ENCODE measurements at regions not wholly inside any gene's neighbourhood (a gene's known extent, or its start where the extent isn't known, plus 50 kb on each side); places are given as distances from the start of the nearest gene placed in this dataset.

DNA sequence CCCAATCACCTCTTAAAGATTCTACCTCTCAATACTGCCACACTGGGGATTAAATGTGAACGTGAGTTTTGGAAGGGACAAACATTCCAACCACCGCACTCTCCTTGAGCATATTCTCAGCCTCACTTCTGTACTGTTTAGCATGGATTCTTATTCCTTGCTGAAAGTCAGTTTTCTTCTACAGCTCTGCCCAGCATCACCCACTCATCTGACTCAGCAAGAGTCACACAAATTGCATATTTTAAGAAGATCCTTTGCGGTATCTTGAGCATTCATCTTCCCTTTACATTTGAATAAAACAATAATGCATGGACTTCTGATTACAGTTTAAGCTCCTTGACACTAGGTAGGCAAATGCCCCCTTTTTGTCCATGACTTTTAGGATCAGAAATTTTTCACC is 251.6 kb upstream of the MKLN1 start:
- TF ChIP-seq, protein P1, sequence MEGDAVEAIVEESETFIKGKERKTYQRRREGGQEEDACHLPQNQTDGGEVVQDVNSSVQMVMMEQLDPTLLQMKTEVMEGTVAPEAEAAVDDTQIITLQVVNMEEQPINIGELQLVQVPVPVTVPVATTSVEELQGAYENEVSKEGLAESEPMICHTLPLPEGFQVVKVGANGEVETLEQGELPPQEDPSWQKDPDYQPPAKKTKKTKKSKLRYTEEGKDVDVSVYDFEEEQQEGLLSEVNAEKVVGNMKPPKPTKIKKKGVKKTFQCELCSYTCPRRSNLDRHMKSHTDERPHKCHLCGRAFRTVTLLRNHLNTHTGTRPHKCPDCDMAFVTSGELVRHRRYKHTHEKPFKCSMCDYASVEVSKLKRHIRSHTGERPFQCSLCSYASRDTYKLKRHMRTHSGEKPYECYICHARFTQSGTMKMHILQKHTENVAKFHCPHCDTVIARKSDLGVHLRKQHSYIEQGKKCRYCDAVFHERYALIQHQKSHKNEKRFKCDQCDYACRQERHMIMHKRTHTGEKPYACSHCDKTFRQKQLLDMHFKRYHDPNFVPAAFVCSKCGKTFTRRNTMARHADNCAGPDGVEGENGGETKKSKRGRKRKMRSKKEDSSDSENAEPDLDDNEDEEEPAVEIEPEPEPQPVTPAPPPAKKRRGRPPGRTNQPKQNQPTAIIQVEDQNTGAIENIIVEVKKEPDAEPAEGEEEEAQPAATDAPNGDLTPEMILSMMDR (optimal IDR thresholded peaks at IDR 0.05 in 1 of 3, IDR thresholded peaks at IDR 0.05 in 1 of 3, conservative IDR thresholded peaks at IDR 0.05 in 1 of 3; ENCODE audit: extremely low read depth in 1 of 3, insufficient read depth in 2 of 3, low read length in 3 of 3), result no peak
- TF ChIP-seq EZH2 (IDR thresholded peaks at IDR 0.05; ENCODE audit: low read length), result no peak

All from keratinocyte (primary cell).